Thymus (tissue), 11 donors: ENCODE measurements at regions not wholly inside any gene's neighbourhood (a gene's known extent, or its start where the extent isn't known, plus 50 kb on each side); places are given as distances from the start of the nearest gene placed in this dataset.

Experiments
- DNase-seq, 9 donors: peaks; one replicate each; pipeline ENCODE4 v3.0.0-alpha.2; 2013; ENCODE audit warnings: low spot score in 9 of 9, low read depth in 6 of 9, missing footprints in 1 of 9
- H3K27ac ChIP-seq, 2 donors: one replicate each; pipeline ENCODE4 v1.5.1; 2013; ENCODE audit warnings: control low read depth in 1 of 2, low read depth in 1 of 2, low read length in 1 of 2, mild to moderate bottlenecking in 1 of 2, moderate library complexity in 1 of 2
- H3K27me3 ChIP-seq, 2 donors: one replicate each; pipeline ENCODE4 v1.5.1; 2013; ENCODE audit warnings: low read length in 1 of 2; ENCODE audit not compliant: control insufficient read depth in 2 of 2, insufficient read depth in 1 of 2
- H3K36me3 ChIP-seq, 2 donors: one replicate each; pipeline ENCODE4 v1.5.1; 2013; ENCODE audit warnings: low read length in 1 of 2, mild to moderate bottlenecking in 1 of 2, moderate library complexity in 1 of 2; ENCODE audit not compliant: control insufficient read depth in 2 of 2, insufficient read depth in 2 of 2
- H3K4me1 ChIP-seq, 2 donors: one replicate each; pipeline ENCODE4 v1.5.1; 2013; ENCODE audit warnings: low read length in 2 of 2; ENCODE audit not compliant: control insufficient read depth in 2 of 2, insufficient read depth in 2 of 2
- H3K4me3 ChIP-seq, 2 donors: one replicate each; pipeline ENCODE4 v1.5.1; 2013; ENCODE audit warnings: low read length in 2 of 2, control low read depth in 1 of 2, mild to moderate bottlenecking in 1 of 2
- H3K9me3 ChIP-seq, 2 donors: one replicate each; pipeline ENCODE4 v1.5.1; 2013; ENCODE audit warnings: low read length in 1 of 2, mild to moderate bottlenecking in 1 of 2; ENCODE audit not compliant: control insufficient read depth in 2 of 2, insufficient read depth in 1 of 2
- WGBS: extraction: QIAGEN DNeasy Blood & Tissue Kit; methylation state at CpG from one replicate; pipeline ENCODE4 v1.1.7; 2013; 5-methylcytosine and 5-hydroxymethylcytosine counted together
- donor health status: healthy.

DNA sequence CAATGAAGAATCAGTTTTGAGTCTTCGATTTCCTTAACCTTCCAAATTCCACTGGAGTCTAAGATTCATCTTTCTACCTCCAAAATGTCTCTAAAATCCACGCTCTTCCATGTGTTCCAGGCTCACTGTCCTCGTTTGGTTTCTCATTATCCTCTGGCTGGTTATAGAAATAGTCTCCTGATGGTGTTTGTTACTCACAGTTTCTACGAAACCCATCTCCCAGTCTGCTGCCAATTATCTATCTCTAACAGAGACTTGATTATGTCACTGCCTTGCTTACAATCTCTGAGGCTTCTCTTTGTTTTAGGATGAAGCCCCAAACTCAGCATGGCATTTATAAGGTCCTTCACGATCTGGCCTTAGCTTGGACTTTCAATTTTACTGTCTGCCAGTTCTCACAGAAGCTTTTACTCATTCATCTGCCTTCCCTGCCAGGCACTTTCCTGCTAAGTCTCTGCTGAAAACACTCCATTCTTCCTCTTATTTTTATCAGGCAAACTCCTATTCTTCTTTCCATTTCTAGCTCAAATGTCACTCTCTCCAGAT lies 339.6 kb upstream of the SGCD start:
- no peak overlapping the region for H3K4me3 ChIP-seq
- H3K4me1 ChIP-seq: no peaks in the 10 kb centered on the region
- no peaks in the 10 kb centered on the region for H3K9me3 ChIP-seq
- no peaks in the 10 kb centered on the region for H3K36me3 ChIP-seq
- no peak overlapping the region for H3K27ac ChIP-seq
- no peaks in the 10 kb centered on the region for H3K27me3 ChIP-seq
- DNase-seq: no peak
- 75% methylated on average over 5 of the region's 5 CpGs for WGBS

DNA sequence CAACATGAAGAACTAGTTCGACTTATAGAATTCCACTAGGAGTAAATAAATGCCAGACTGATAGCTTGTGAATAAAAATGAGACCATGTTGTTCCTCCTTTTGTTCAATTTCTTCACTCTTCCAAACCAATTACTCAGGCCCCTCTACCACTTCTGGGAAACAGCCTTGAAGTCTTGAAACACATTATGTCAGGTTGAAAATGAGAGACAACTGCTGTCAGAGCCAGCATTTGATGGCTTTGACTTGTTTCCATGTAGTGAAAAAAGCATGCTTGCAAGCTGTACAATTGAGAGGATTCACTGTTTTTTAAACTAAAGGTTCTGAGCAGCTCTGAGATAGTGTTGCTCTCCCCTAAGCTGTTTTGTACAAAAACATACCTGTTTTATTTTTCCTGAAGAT lies 337.1 kb upstream of the SGCD start:
- H3K9me3 ChIP-seq: no peaks in the 10 kb centered on the region
- H3K27ac ChIP-seq: no peak overlapping the region
- no peaks in the 10 kb centered on the region for H3K36me3 ChIP-seq
- no peak overlapping the region for H3K4me3 ChIP-seq
- WGBS: 93% methylated on average over 1 of the region's 1 CpG
- no peaks in the 10 kb centered on the region for H3K4me1 ChIP-seq
- no peak for DNase-seq
- no peaks in the 10 kb centered on the region for H3K27me3 ChIP-seq

DNA sequence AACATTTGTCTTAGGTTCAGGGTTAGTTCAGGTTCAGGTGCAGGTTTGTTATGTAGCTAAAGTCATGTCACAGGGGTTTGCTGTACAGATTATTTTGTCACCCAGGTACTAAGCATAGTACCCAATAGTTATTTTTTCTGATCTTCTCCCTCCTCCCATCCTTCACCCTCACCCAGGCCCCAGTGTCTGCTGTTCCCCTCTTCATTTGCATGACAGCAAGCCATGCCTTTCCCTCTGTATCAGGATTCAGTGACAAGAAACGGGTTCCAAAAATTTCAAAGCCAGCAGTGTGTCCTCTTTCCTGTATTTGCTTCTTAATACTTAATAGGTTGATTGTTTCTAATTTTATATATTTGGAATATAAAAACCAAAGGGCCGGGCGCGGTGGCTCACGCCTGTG lies 330.8 kb upstream of the SGCD start:
- DNase-seq: no peak
- H3K9me3 ChIP-seq: no peaks in the 10 kb centered on the region
- H3K4me1 ChIP-seq: no peaks in the 10 kb centered on the region
- H3K27ac ChIP-seq: no peak overlapping the region
- H3K36me3 ChIP-seq: no peaks in the 10 kb centered on the region
- no peaks in the 10 kb centered on the region for H3K27me3 ChIP-seq
- no peak overlapping the region for H3K4me3 ChIP-seq
- WGBS: 91% methylated on average over 5 of the region's 5 CpGs

DNA sequence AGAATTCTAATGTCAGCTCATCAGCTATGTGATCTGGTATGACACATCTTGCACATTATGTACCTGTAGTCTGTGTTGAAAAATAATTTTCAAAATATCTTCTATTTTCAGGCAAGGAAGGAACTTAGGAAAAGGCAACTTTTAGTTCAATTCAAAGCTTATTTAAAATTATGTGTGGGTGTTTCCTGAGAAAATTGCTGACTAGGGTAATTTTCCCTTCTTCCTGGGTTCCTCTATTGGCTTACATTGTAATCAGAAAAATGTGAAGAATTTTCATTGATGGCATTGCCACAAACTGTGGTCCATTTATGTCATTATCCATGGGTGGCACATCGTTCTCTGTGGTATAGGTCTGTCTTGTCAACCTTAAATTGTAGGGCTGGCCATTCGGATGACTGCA lies 328.7 kb upstream of the SGCD start:
- no peak for DNase-seq
- H3K4me1 ChIP-seq: no peaks in the 10 kb centered on the region
- no peaks in the 10 kb centered on the region for H3K9me3 ChIP-seq
- no peak overlapping the region for H3K27ac ChIP-seq
- H3K27me3 ChIP-seq: no peaks in the 10 kb centered on the region
- WGBS: 89% methylated on average over 2 of the region's 2 CpGs
- no peak overlapping the region for H3K4me3 ChIP-seq
- no peaks in the 10 kb centered on the region for H3K36me3 ChIP-seq

DNA sequence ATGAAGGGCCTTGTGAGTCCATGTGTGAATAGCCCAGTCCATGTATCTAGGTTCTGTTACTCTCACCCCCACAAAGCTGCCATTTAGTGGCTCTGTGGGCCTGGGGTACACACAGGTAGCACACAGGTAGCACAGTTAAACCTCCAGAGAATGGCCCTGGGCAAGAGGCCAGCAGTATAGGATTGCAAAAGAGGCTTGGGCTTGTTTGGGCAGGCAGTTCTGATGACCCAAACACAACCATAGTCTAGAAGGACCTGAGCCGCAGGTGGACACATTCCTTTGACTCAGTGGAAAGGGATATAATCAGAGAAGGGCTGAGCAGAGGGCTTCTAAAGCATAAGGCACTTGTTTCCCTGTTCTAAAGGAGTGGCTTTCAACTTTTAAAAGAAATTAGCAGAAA lies 326.8 kb upstream of the SGCD start:
- Histone ChIP-seq H3K27me3 (no peaks in the 10 kb centered on the region), H3K36me3 (no peaks in the 10 kb centered on the region), H3K4me3 (no peak overlapping the region), H3K9me3 (no peaks in the 10 kb centered on the region), H3K4me1 (no peaks in the 10 kb centered on the region), H3K27ac (no peak overlapping the region)
- 96% methylated on average over 1 of the region's 1 CpG for WGBS
- no peak for DNase-seq

DNA sequence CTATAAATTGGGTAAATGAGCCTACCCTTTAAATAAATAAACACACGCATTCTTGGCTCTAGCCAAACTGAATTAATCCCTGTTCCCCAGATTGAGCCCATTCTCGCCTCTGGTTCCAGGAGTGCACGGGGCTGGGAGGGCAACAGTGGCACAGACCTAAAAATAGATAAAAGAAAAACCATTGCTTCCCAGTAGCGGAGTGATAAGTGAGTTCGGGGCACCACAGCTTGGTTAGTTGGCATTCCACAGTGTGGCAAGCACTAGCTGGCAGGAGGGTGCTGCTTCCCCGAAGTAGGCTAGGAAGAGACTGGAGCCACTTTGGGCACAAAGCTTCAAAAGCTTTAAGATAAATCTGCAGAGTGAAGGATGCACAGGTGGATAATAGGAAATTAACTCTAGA lies 322.2 kb upstream of the SGCD start:
- H3K4me1 ChIP-seq: no peaks in the 10 kb centered on the region
- H3K4me3 ChIP-seq: no peak overlapping the region
- no peaks in the 10 kb centered on the region for H3K36me3 ChIP-seq
- DNase-seq: no peak
- no peaks in the 10 kb centered on the region for H3K27me3 ChIP-seq
- WGBS: 88% methylated on average over 6 of the region's 6 CpGs
- H3K9me3 ChIP-seq: no peaks in the 10 kb centered on the region
- H3K27ac ChIP-seq: no peak overlapping the region

DNA sequence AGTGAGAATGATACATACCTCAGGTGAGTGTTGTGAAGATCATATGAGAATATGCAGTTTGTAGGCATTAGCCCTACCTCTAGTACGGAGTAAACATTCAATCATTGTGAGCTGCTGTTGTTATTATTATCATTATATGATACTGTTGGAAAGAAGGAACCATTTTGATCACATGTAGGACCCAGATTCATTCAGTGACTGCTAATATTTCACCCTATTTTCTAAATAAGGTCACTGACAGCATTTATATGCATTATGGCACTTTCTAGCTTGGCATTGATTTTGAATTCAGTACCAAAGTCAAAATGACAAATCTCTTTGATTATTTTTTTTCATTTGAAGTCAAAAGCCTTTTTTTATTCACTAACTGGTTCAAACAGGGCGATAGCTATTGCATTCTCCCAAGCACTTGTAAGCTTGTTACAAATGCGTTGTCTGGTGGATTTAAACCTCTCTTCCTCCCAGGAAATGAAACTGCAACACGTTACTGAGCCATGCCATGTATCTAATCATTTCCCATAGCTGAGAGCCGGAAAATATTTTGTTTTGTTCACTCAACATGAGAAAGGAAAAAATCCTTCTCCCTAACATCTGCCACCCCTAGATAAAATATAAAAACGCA lies 320.8 kb upstream of the SGCD start:
- DNase-seq: no peak
- no peaks in the 10 kb centered on the region for H3K36me3 ChIP-seq
- no peaks in the 10 kb centered on the region for H3K4me1 ChIP-seq
- H3K9me3 ChIP-seq: no peaks in the 10 kb centered on the region
- H3K4me3 ChIP-seq: no peak overlapping the region
- no peaks in the 10 kb centered on the region for H3K27me3 ChIP-seq
- no peak overlapping the region for H3K27ac ChIP-seq
- 87% methylated on average over 6 of the region's 6 CpGs for WGBS

DNA sequence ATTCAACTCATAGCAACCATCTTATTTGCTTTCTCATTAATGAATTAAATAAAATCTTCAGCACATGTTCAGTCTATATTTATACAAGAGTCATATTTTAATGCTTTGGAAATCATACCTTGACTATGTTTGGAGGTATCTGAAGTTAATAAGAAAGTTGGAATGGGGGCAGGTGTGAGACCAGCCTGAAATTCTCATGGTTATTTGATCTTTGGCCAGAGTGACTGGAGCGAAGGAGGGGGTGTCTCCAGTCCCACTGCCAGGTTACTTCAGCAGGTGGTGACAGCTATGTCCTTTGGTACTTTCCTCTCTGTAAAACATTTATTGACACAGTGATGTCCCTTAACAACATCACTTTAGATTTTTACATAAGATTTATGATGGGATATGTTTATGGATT lies 318.1 kb upstream of the SGCD start:
- Histone ChIP-seq H3K4me1 (no peaks in the 10 kb centered on the region), H3K27me3 (no peaks in the 10 kb centered on the region), H3K36me3 (no peaks in the 10 kb centered on the region), H3K4me3 (no peak overlapping the region), H3K27ac (no peak overlapping the region), H3K9me3 (no peaks in the 10 kb centered on the region)
- no peak for DNase-seq
- WGBS: 87% methylated on average over 1 of the region's 1 CpG

DNA sequence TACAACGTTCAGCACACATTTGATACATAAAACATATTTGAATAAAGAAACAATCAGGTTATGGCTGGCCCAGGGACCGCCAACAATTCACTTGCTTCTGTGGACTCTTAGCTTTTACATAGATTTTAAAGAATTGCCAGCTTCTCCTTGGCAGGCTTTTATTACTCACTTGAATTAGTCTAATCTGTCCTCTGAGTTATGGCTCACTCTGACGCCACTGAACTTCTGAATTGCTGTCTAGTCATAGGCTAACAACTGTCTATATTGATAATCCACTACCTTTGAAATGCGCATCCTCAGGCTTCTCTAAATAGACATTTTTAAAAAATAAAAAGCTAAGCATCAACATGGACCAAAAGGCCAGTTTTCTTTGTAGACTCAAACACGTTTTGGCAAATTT lies 317.4 kb upstream of the SGCD start:
- no peaks in the 10 kb centered on the region for H3K9me3 ChIP-seq
- 92% methylated on average over 5 of the region's 5 CpGs for WGBS

More for the DNA sequence above, 317.4 kb upstream of the SGCD start:
- H3K4me1 ChIP-seq: no peaks in the 10 kb centered on the region
- no peak overlapping the region for H3K4me3 ChIP-seq
- no peaks in the 10 kb centered on the region for H3K36me3 ChIP-seq
- no peak for DNase-seq
- H3K27me3 ChIP-seq: no peaks in the 10 kb centered on the region
- no peak overlapping the region for H3K27ac ChIP-seq
